ENCODE measurements at regions not wholly inside any gene's neighbourhood (a gene's known extent, or its start where the extent isn't known, plus 50 kb on each side); places are given as distances from the start of the nearest gene placed in this dataset.
"Not testable (repeated sequence)": the region's sequence is repeated elsewhere in the genome, so short reads cannot be mapped to it uniquely, and the experiment has no call there.

- DNase-seq (ENCODE audit: low spot score), result not testable (repeated sequence)
These were observed 132.6 kb downstream of the FAM72C start for GRCh38 chr1:143839182-143839581.

- not testable (repeated sequence) for DNase-seq (ENCODE audit: low spot score)
These were observed 133.2 kb downstream of the FAM72C start for GRCh38 chr1:143838598-143838929.

GRCh38 chr1:143837924-143838597 is 133.7 kb downstream of the FAM72C start:
- DNase-seq (ENCODE audit: low spot score), result not testable (repeated sequence)

- DNase-seq (ENCODE audit: low spot score), result not testable (repeated sequence)
These were observed 138.4 kb downstream of the FAM72C start for GRCh38 chr1:143833376-143833775.

- DNase-seq (ENCODE audit: low spot score), result not testable (repeated sequence)
These were observed 139.4 kb downstream of the FAM72C start for GRCh38 chr1:143832379-143832716.

- not testable (repeated sequence) for DNase-seq (ENCODE audit: low spot score)
These were observed 140.1 kb downstream of the FAM72C start for GRCh38 chr1:143831479-143832378.

GRCh38 chr1:143826162-143826561 is 145.6 kb downstream of the FAM72C start:
- DNase-seq (ENCODE audit: low spot score), result not testable (repeated sequence)

DNA sequence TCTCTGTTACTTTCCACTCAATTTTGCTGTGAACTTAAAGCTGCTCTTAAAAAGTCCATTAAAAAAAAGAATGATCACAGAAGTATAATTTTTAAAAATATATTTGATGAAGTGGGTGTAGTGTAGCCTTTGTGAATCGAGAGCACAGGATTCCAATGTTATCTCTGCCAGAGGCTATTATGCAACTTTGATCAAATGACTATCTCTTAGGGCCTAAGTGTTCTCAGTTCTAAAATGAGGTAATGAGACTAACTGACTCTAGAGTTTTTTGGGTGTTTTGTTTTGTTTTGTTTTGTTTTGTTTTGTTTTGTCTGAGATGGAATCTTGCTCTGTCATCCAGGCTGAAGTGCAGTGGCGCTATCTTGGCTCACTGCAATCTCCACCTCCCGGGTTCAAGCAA is 147.5 kb downstream of the FAM72C start:
- not testable (repeated sequence) for DNase-seq (ENCODE audit: low spot score)

DNA sequence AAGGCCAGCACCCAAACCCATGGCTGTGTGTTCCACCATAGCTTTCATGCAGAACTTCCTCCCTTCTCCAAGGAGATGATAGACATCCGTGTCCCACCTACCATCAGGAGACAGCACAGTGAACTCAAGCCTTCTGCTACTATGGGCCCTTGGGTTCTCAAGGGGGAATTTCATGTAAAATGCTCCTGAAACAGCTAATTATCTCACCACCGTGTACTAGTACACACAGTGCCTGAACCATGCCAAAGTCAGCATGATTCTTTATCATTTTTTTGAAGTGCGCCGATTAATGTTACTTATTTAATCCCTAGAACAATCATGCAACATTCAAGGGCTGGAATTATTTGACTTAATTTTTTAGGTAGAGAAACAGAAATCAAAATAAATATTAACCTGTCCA is 151.7 kb downstream of the FAM72C start:
- not testable (repeated sequence) for DNase-seq (ENCODE audit: low spot score)

DNA sequence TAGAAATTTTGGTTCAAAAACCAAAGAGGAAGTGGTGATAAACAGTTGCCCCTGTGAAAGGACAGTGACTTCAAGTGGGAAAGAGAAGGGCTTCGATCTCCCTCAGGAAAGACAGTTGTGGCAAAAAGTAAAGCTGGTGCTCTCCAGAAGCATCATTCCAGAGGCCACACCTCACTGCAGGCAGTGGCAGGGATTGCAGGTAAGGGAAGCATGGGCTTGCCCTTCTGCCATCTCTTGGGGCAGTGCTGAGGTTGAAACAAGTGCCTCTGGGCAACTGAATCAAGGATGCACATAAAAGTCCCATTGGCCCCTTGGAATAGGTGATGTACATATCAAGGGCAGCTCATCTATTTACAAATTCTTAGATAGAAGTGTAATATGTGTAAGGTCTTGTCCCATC is 155.4 kb downstream of the FAM72C start:
- not testable (repeated sequence) for DNase-seq (ENCODE audit: low spot score)

DNA sequence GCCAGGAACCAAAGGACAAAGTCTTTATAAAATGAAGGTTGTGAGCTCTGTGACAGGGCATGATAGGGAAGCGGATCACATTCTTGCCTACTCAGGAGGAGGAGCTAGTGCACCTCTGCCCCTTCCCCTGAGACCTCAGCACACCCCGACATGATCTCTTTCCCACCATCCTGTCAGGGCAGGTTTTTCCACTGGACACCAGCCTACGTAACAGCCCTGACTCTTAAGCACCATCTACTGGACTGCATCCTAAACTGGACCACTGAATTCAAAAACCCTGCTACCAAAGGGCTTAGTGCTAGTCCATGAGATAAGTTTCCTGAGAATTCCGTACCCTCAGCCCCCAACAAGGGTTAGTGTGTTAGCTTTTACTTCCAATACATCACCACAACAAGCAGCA is 166.4 kb downstream of the FAM72C start:
- DNase-seq (ENCODE audit: low spot score), result not testable (repeated sequence)

DNA sequence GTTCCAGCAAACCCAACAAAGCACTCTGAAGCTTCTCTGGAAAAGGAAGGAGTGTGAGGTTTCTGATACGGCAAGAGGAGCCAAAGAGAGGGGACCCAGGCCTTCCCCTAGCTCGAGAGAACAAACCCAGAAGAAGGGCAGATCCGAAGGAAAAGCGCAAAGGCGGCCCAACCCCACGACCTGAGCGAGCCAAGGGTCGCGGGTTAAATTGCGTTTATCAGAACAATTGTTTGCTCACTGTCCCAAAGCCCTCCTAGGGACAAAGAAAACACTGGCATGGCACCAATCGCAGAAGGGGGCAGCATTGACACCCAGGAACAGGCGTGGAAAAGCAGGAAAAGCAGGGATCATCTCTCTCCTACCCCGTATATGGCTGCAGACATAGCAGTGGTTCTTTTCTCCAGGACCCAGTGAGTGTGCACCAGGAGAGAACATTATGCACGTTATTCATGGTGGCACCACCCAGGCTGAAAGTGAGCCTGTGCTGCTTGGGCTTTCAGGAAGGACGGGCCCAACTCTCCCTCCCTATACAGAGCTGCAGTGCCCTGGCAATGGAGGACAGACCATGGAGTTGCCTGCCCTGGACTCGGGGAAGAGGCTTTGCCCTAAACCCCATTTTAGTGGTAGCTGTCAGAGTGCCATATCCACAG is 167.0 kb downstream of the FAM72C start:
- not testable (repeated sequence) for DNase-seq (ENCODE audit: low spot score)

DNA sequence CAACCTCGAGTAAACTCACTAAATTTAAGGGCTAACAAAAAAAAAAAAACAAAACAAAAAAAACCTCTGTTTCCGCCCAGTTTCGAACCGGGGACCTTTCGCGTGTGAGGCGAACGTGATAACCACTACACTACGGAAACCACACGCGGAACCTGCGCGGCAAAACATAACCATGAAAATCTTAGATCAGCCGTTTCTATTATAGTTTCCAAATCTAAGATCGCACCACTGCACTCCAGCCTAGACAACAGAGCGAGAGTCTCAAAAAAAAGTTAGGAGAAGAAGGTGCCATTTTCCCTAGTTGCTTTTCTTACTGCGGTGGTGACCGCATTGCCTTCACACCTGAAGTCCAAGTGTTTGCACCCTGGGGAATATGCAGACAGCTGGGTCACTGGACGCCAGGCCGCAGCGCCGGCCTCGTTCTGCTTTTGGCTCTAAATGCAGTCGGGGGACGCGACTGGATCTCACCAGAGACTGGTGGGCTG is 167.8 kb downstream of the FAM72C start:
- peak; percentile 85 for DNase-seq (ENCODE audit: low spot score)

DNA sequence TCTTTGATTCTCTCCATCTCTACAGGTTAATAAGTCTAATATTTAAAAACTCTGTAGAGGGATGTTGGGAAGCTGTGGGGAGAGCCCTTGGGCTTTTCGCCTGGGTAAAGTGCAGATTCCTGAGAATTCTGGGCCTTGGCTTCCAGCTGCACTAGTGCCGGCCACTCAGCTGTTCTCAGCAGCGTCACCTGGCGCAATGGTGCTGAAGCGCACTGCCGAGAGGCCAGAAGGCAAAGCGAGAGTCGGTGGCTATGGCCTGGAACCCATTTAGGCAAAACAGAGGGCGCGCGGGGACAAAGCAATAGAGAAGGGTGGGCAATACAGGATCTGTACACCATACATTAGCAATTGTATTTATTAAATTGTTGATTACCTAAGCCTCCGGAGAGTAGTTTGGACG is 168.7 kb downstream of the FAM72C start:
- not testable (repeated sequence) for DNase-seq (ENCODE audit: low spot score)

DNA sequence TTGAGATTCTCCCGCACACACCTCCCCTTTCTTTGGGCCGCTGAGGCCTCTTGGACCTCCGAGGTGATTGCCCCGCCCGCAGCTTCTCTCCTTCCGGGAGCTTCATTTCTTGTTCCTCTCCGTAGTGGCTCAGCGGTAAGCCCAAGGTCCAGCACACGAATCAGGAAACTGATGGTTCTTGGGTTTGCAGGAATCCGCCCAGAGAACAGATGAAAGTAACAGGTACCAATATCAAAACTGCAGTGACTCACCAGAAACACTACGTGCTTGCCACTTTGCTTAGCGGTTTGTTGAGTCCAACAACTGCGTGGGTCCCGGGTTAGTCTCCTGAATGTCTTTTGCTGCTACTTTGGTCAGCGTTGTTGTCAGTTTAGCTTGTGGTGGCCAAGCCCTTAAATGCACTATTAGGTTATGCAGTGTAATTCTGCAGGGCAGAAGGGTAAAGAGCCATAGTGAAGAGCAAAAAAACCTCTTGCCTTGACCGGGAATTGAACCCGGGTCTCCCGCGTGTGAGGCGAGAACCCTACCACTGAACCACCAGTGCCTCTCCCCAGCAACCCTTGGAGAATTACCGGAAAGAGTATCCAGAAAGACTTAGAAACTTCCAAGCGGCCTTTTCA is 172.1 kb downstream of the FAM72C start:
- DNase-seq (ENCODE audit: low spot score), result not testable (repeated sequence)

GRCh38 chr1:143796369-143796768 is 175.4 kb downstream of the FAM72C start:
- DNase-seq (ENCODE audit: low spot score), result not testable (repeated sequence)

- DNase-seq (ENCODE audit: low spot score), result not testable (repeated sequence)
These were observed 179.5 kb downstream of the FAM72C start for GRCh38 chr1:143792047-143792937.

- not testable (repeated sequence) for DNase-seq (ENCODE audit: low spot score)
These were observed 185.4 kb downstream of the FAM72C start for GRCh38 chr1:143786381-143786780.

DNA sequence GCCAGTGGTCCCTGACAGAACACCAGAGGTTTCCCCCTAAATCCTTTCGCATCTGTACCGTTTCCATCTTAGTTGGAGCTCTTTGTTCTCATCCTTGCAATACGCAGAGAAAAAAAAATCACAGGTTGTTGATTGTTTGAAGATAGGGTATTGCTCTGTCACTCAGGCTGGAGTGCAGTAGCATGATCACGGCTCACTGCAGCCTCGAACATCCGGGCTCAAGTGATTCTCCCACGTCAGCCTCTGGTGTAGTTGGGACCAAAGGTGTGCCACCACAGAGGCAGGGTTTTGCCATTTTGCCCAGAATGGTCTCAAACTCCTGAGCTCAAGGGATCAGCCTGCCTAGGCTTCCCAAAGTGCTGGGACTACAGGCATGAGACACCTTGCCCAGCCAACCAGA is 185.9 kb downstream of the FAM72C start:
- not testable (repeated sequence) for DNase-seq (ENCODE audit: low spot score)

DNA sequence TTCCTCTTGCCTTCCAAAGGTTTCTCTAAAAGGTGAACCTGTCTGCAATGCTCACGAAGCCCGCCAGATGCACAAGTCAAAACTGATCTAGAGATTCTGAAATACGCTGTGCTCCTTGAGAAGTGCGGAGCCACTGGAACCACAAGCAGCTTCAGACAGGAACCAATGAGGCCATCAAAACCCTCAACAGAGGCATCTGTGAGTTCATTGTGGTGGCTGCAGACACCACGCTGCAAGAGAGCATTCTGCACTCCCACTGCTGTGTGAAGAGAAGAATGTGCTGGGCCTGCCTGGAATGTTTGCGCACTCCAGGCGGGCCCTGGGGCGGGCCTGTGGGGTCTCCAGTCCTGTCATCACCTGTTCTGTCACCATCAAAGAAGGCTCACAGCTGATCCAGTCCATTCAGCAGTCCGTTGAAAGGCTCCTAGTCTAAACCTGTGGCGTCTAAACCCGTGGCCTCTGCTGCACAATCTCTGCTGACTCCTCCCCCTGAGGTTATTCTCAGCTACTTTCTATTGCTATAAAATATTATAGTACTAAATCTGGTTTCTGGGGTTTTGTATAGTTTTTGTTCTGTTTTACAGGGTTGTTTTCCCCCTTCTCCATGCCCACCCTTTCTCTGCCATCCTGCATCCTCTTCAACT is 187.4 kb downstream of the FAM72C start:
- not testable (repeated sequence) for DNase-seq (ENCODE audit: low spot score)

GRCh38 chr1:143778178-143778577 is 193.6 kb downstream of the FAM72C start:
- not testable (repeated sequence) for DNase-seq (ENCODE audit: low spot score)

All from NAMALWA (cell line).